Nephron progenitor cell (in vitro differentiated cells): ENCODE measurements at regions not wholly inside any gene's neighbourhood (a gene's known extent, or its start where the extent isn't known, plus 50 kb on each side); places are given as distances from the start of the nearest gene placed in this dataset.

ENCODE experiments used
- DNase-seq: peaks from one replicate; pipeline ENCODE4 v3.0.0; 2021
- H3K27ac Mint-ChIP-seq: 2 replicates; pipeline ENCODE4 v1.8.0; 2021; ENCODE audit warnings: mild to moderate bottlenecking, moderate library complexity, mixed read lengths
- H3K27me3 Mint-ChIP-seq: 2 replicates; pipeline ENCODE4 v1.8.0; 2021; ENCODE audit warnings: mild to moderate bottlenecking, low read depth, mixed read lengths; ENCODE audit not compliant: poor library complexity
- H3K36me3 Mint-ChIP-seq: 2 replicates; pipeline ENCODE4 v1.8.0; 2021; ENCODE audit warnings: low read depth, mixed read lengths
- H3K4me1 Mint-ChIP-seq: 2 replicates; pipeline ENCODE4 v1.8.0; 2021; ENCODE audit warnings: mixed read lengths
- H3K4me3 Mint-ChIP-seq: 2 replicates; pipeline ENCODE4 v1.8.0; 2021; ENCODE audit warnings: mild to moderate bottlenecking, moderate library complexity, mixed read lengths
- H3K9me3 Mint-ChIP-seq: 2 replicates; pipeline ENCODE4 v1.8.0; 2021; ENCODE audit warnings: mild to moderate bottlenecking, moderate library complexity, mixed read lengths
- TF ChIP-seq, protein P1 (sequence below): fragments of 200-600 bp; sonication (generic); IDR thresholded peaks from 2 replicates; pipeline ENCODE4 v1.5.0; 2021; ENCODE audit warnings: antibody characterized with exemption

DNA sequence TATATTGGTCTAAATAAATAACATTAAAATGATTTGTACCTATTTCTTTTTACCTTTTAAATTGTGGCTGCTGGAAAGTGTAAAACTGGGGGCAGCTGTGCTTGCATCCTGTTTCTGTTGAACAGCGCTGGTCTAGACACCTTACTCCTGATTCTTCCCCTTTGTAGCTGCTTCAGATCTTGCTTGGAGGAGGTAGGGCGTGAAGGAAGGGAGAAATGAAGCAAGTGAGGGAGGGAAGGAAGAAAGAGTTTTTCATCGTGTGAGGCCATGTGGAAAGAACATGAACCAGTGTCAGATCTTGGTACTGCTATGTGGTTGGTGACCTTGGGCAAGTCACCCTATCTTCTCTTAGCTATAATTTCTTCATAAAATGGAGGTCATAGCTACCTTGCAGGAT lies 89.0 kb upstream of the SEC11C start:
- Mint-ChIP-seq H3K27ac (no peak overlapping the region), H3K4me1 (peaks cover 51% of the 10 kb centered on the region), H3K27me3 (peaks cover 17% of the 10 kb centered on the region), H3K36me3 (no peaks in the 10 kb centered on the region), H3K4me3 (no peak overlapping the region), H3K9me3 (no peaks in the 10 kb centered on the region)
- TF ChIP-seq, protein P1, sequence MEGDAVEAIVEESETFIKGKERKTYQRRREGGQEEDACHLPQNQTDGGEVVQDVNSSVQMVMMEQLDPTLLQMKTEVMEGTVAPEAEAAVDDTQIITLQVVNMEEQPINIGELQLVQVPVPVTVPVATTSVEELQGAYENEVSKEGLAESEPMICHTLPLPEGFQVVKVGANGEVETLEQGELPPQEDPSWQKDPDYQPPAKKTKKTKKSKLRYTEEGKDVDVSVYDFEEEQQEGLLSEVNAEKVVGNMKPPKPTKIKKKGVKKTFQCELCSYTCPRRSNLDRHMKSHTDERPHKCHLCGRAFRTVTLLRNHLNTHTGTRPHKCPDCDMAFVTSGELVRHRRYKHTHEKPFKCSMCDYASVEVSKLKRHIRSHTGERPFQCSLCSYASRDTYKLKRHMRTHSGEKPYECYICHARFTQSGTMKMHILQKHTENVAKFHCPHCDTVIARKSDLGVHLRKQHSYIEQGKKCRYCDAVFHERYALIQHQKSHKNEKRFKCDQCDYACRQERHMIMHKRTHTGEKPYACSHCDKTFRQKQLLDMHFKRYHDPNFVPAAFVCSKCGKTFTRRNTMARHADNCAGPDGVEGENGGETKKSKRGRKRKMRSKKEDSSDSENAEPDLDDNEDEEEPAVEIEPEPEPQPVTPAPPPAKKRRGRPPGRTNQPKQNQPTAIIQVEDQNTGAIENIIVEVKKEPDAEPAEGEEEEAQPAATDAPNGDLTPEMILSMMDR = no peak
- DNase-seq = no peak

DNA sequence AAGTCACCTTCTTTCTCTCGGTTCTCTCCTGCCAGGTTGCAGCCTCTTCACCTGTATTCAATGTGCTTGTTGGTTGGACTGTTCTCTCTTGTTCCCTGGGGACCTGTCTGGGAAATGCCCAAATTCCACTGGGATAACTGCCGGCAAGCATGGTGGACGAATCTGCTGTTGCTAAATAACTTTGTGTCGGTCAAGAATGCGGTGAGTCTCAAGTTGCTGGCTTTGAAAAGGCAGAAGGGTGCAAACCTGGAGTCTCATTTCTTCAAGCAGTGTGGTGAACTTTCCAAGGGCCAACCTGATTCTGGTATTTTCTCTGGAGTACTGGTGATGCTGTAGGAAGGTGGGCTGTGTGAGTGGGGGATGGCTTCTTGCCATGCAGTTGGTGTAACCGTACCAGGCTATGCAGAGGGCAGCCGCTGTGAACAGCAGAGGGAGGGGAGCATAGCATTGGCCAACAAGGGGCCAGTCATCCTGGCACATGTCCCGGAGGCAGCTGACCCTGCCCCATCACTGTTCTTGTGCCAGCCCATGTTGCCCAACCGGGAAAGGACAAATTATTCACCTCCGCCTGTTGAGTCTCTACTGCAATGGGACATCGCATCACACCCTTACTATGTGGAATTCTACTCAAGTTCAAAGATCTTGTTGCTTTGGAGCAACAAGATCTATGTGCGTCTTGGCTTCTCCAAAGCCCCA lies 88.1 kb upstream of the SEC11C start:
- H3K9me3 Mint-ChIP-seq = no peaks in the 10 kb centered on the region
- no peak for DNase-seq

DNA sequence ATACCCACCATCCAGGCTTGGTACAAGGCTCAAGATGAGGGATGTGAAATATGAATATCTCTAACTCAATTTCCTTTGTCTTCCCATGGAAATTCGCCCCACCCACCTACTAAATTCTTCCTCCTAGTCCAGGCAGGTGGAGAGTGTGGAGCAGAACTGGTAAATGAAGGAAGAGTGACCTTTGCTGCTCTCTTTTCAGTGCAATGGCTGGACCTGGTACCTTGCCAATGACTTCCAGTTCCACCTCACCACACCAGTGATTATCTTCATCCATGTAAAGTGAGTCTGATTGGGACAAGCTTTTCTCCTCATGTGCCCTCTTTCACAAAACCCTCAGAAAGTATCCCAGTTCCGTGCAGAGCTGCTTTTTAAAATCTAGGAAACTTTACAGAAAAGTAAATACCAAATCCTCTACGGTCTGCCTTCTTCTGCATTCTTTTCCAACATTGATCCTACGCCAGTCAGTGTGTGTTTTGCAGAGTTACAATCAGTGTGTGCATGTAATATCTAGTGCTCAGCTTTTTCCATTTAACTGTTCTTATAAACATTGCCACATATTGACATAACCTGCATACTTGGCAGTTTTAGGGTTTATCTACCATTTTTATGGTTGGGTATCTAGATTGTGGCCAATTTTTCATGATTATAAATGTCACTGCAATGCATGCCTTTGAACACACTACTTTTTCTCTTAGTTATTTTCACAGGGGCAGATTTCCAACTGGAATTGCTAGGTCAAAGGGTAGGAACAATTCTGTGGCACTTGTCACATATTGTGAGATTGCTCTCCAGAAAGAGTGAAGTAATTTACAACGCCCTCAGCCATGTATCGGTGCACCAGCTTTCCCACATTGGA lies 86.5 kb upstream of the SEC11C start:
- Mint-ChIP-seq H3K27ac (no peak overlapping the region), H3K9me3 (no peaks in the 10 kb centered on the region)
- TF ChIP-seq, protein P1 = no peak

More for the DNA sequence above, 88.1 kb upstream of the SEC11C start:
- Mint-ChIP-seq H3K4me1 (peaks cover 56% of the 10 kb centered on the region), H3K27ac (no peak overlapping the region), H3K27me3 (peaks cover 23% of the 10 kb centered on the region), H3K36me3 (no peaks in the 10 kb centered on the region), H3K4me3 (no peak overlapping the region)
- TF ChIP-seq, protein P1 = no peak

DNA sequence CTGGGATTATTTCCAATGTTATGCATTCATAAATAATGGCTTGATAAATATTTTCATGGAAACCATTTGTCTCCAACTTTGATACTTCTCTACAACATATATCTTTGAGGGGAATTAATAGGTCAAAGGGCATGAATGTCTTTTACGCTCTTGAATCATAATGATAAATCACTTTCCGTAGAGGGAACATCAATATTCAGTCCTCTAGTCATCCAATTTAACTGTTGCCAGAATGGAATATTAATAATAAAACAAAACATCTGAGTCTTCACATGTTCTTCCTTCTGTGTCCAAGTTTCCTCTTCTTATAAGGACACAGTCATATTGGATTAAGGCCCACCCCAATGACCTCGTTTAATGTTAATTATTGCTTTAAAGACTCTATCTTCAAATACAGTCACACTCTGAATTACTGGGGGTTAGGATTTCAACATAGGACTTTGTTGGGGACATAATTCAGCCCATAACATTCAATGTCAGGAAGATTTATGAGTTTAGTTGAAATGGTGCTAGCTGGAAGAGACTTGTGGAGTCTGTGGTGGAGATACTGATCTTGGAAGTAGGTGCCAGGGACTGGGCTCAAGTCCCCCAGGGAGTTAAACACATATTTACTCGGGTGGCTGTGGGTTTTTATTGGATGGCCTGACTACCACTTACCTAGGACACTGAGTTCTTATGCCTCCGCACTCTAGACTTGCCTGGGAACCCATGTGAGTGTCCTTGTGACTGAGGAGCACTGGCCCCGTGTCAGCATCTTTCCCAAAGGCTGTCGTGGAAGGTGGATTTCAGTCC lies 85.0 kb upstream of the SEC11C start:
- Mint-ChIP-seq H3K27ac (no peak overlapping the region), H3K27me3 (peaks cover 14% of the 10 kb centered on the region), H3K4me3 (no peak overlapping the region), H3K36me3 (no peaks in the 10 kb centered on the region), H3K9me3 (no peaks in the 10 kb centered on the region), H3K4me1 (peaks cover 46% of the 10 kb centered on the region)
- DNase-seq = no peak
- TF ChIP-seq, protein P1 = no peak

More for the DNA sequence above, 86.5 kb upstream of the SEC11C start:
- Mint-ChIP-seq H3K4me1 (peaks cover 60% of the 10 kb centered on the region), H3K36me3 (no peaks in the 10 kb centered on the region), H3K27me3 (peaks cover 20% of the 10 kb centered on the region), H3K4me3 (no peak overlapping the region)
- DNase-seq = no peak

DNA sequence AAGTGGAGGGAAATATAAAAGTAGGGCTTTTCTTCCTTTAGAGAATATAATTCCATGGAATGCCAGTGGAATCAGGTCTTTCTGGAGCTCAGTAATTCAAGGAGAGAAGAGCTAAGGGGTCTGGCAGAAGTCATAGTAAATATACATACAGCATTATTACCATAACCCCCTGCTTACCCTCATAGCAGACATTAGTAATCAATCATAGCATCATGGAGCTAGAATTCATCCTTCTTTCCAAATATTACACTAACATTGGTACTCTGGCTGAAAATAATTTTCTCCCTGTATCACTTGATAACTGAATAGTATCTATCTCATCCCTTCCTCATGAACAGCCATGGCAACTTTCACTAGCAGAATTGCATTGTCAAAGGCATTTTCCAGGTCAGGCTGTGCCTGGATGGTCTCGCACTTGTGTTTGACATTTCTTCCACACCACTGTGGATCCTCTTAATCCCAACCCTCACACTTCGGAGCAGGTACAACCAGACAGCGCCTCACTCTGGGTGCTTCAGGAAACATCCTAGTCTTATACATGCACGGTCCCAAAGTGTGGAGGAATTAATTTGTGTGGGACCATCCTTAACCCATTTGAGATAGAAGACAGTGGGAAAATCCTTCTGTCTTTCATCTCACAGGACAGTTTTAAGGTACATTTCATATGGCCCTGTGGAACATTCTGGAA lies 84.2 kb upstream of the SEC11C start:
- TF ChIP-seq, protein P1 = no peak
- Mint-ChIP-seq H3K4me3 (no peak overlapping the region), H3K4me1 (peaks cover 38% of the 10 kb centered on the region), H3K27me3 (peaks cover 12% of the 10 kb centered on the region), H3K9me3 (no peaks in the 10 kb centered on the region), H3K27ac (no peak overlapping the region), H3K36me3 (no peaks in the 10 kb centered on the region)
- no peak for DNase-seq
